OCI-LY1 (cell line): ENCODE measurements at regions not wholly inside any gene's neighbourhood (a gene's known extent, or its start where the extent isn't known, plus 50 kb on each side); places are given as distances from the start of the nearest gene placed in this dataset.

Experiments
- H2AFZ ChIP-seq: fragments of 200-600 bp; sonication (generic), shearing (Covaris generic); 2 replicates; pipeline ENCODE4 v1.6.0; 2014; ENCODE audit warnings: antibody characterized with exemption, mild to moderate bottlenecking, low read length
- H3F3A ChIP-seq: fragments of 200-600 bp; sonication (generic), shearing (Covaris generic); 2 replicates; pipeline ENCODE4 v1.6.0; 2014; ENCODE audit warnings: mild to moderate bottlenecking, antibody characterized with exemption, low read length, moderate library complexity; ENCODE audit not compliant: insufficient read depth
- H3K27ac ChIP-seq: fragments of 200-600 bp; sonication (generic); 2 replicates; pipeline ENCODE4 v1.5.1; 2014; ENCODE audit warnings: low read length, mixed run types, mild to moderate bottlenecking, low read depth; ENCODE audit not compliant: poor library complexity, severe bottlenecking
- H3K27me3 ChIP-seq: fragments of 200-600 bp; sonication (generic); 2 replicates; pipeline ENCODE4 v1.6.0; 2014; ENCODE audit warnings: antibody characterized with exemption, mild to moderate bottlenecking, low read length, moderate library complexity; ENCODE audit not compliant: insufficient read depth
- H3K36me3 ChIP-seq: fragments of 200-600 bp; sonication (generic); 2 replicates; pipeline ENCODE4 v1.6.1; 2014; ENCODE audit warnings: mild to moderate bottlenecking, antibody characterized with exemption, low read length, moderate library complexity, mixed read lengths; ENCODE audit not compliant: insufficient read depth
- H3K4me1 ChIP-seq: fragments of 200-600 bp; sonication (generic); 2 replicates; pipeline ENCODE4 v1.5.1; 2014; ENCODE audit warnings: mild to moderate bottlenecking, low read length, moderate library complexity; ENCODE audit not compliant: insufficient read depth, severe bottlenecking
- H3K4me2 ChIP-seq: fragments of 200-600 bp; sonication (generic), shearing (Covaris generic); 2 replicates; pipeline ENCODE4 v1.6.1; 2014; ENCODE audit warnings: low read length
- H3K4me3 ChIP-seq: fragments of 200-600 bp; sonication (generic); 2 replicates; pipeline ENCODE4 v1.5.1; 2014; ENCODE audit warnings: low read length, low read depth, mild to moderate bottlenecking, mixed read lengths; ENCODE audit not compliant: poor library complexity, severe bottlenecking
- H3K79me2 ChIP-seq: fragments of 200-600 bp; shearing (Covaris generic); 2 replicates; pipeline ENCODE4 v1.6.1; 2016; ENCODE audit warnings: mixed run types, low read length, mixed read lengths; ENCODE audit not compliant: insufficient read depth
- H3K9ac ChIP-seq: fragments of 200-600 bp; sonication (generic), shearing (Covaris generic); 2 replicates; pipeline ENCODE4 v1.6.1; 2014; ENCODE audit warnings: mild to moderate bottlenecking, low read length, mixed read lengths
- H3K9me2 ChIP-seq: fragments of 200-600 bp; sonication (generic), shearing (Covaris generic); 2 replicates; pipeline ENCODE4 v1.6.1; 2014; ENCODE audit warnings: low read depth, mild to moderate bottlenecking, low read length, mixed read lengths
- H3K9me3 ChIP-seq: fragments of 200-600 bp; shearing (Covaris generic); 2 replicates; pipeline ENCODE4 v1.6.1; 2014; ENCODE audit warnings: low read length, mixed read lengths
- H4K20me1 ChIP-seq: fragments of 200-600 bp; sonication (generic), shearing (Covaris generic); 2 replicates; pipeline ENCODE4 v1.6.0; 2016; ENCODE audit warnings: mild to moderate bottlenecking, low read length; ENCODE audit not compliant: insufficient read depth
- EZH2 ChIP-seq: fragments of 200-600 bp; sonication (generic), shearing (Covaris generic); IDR thresholded peaks from 2 replicates; pipeline ENCODE4 v1.8.0; 2017; ENCODE audit warnings: borderline replicate concordance, mixed run types, mild to moderate bottlenecking, antibody characterized with exemption, low read length, moderate library complexity, mixed read lengths
- TF ChIP-seq, protein P1 (sequence below): fragments of 200-600 bp; sonication (generic), shearing (Covaris generic); IDR thresholded peaks from 2 replicates; pipeline ENCODE4 v1.5.1; 2017; ENCODE audit warnings: mild to moderate bottlenecking, antibody characterized with exemption, low read length, moderate library complexity, mixed read lengths

DNA sequence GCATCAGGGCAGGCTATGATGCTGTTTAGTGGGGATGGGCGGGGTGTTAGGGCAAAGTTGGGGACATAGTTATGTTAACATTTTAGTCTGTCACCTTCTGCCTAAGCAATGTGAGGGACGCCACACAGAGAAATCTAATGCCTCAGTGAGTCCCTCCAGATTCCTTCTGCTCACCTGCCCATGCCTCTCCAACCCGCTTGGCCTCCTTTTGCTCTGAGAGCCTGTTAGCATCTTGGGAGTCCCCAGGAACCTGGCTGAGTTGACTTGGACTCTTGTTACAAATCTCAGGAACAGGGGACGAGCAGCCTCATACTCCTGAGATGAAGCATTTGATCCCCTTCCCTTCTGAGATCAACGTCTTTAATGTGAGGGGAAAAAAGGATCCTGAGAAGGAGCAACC is 336.8 kb downstream of the CCSER2 start:
- Histone ChIP-seq H3K9me3 (no peaks in the 10 kb centered on the region), H3K36me3 (no peaks in the 10 kb centered on the region), H3K27ac (no peak overlapping the region), H3K4me1 (no peaks in the 10 kb centered on the region), H3K9me2 (no peaks in the 10 kb centered on the region), H3K4me2 (no peak overlapping the region), H3F3A (no peaks in the 10 kb centered on the region), H4K20me1 (no peaks in the 10 kb centered on the region), H3K9ac (no peak overlapping the region), H3K4me3 (no peak overlapping the region), H3K79me2 (no peaks in the 10 kb centered on the region), H2AFZ (no peak overlapping the region), H3K27me3 (no peaks in the 10 kb centered on the region)
- TF ChIP-seq EZH2, result no peak
- TF ChIP-seq, protein P1, sequence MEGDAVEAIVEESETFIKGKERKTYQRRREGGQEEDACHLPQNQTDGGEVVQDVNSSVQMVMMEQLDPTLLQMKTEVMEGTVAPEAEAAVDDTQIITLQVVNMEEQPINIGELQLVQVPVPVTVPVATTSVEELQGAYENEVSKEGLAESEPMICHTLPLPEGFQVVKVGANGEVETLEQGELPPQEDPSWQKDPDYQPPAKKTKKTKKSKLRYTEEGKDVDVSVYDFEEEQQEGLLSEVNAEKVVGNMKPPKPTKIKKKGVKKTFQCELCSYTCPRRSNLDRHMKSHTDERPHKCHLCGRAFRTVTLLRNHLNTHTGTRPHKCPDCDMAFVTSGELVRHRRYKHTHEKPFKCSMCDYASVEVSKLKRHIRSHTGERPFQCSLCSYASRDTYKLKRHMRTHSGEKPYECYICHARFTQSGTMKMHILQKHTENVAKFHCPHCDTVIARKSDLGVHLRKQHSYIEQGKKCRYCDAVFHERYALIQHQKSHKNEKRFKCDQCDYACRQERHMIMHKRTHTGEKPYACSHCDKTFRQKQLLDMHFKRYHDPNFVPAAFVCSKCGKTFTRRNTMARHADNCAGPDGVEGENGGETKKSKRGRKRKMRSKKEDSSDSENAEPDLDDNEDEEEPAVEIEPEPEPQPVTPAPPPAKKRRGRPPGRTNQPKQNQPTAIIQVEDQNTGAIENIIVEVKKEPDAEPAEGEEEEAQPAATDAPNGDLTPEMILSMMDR, result no peak

DNA sequence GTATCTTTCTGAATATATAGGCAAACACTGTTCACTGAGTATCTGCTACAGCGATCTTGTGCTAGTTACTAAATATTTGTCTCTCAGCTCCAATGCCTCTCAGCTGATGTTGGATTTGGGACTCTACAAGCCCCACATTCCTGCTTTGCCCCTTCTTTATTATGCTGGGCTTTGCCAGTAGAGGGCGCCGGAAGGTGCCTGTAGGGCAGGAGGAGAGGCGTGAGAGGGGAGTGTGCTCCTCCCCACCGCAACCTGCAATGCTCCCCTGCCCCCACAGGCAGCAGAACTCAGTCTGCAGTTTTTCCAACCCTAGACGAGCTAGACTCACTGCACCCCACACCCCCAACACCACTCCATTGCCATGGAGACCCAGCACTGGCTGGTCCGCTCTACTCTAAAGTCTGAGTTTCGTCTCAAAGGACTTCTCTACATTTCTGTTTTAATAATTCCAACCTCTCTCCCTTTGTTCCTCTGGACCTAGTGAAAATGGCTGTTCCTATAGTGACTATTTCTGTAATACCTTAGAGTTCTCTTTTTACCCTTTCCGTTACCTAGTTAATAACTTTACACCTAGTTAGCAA is 337.6 kb downstream of the CCSER2 start:
- Histone ChIP-seq H3K4me1 (no peaks in the 10 kb centered on the region), H4K20me1 (no peaks in the 10 kb centered on the region), H3K9me2 (no peaks in the 10 kb centered on the region), H3K9ac (no peak overlapping the region), H3K9me3 (no peaks in the 10 kb centered on the region), H3F3A (no peaks in the 10 kb centered on the region), H3K79me2 (no peaks in the 10 kb centered on the region), H3K36me3 (no peaks in the 10 kb centered on the region), H3K27me3 (no peaks in the 10 kb centered on the region), H3K4me2 (no peak overlapping the region), H2AFZ (no peak overlapping the region), H3K4me3 (no peak overlapping the region), H3K27ac (no peak overlapping the region)
- TF ChIP-seq, protein P1, result peak; percentile 91
- TF ChIP-seq EZH2, result no peak

DNA sequence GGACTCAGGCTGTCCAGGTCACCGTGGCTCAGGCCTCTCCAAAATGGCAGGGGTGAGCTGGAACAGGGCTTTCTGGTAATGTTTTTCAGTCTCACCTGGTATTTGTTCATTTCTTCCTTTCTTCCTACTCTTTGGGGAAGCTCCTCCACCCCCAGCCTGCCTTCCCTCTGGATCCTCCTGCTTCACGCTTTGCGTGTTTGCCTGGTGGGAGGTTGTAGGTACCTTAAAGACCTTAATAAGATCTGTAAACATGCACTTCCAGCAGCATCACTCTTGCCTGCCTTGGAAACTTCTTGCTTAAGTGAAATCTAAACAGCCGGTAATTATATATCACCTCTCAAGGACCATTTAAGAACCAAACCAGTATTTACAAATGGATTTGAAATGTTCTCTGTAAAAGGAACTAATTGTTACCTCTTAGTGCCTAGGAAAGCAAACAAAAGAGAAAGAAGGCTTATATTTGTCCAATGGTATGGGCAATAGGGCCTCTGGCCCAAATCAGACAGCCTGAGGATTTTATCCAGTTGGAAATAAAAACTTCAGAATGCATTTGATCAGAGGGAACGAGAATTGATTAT is 339.9 kb downstream of the CCSER2 start:
- H3K4me3 ChIP-seq, result no peak overlapping the region
- H3K4me1 ChIP-seq, result no peaks in the 10 kb centered on the region
- H3K9me2 ChIP-seq, result no peaks in the 10 kb centered on the region
- H4K20me1 ChIP-seq, result no peaks in the 10 kb centered on the region
- H3K9ac ChIP-seq, result no peak overlapping the region
- no peak overlapping the region for H3K27ac ChIP-seq
- H3K4me2 ChIP-seq, result no peak overlapping the region
- H3K9me3 ChIP-seq, result no peaks in the 10 kb centered on the region
- no peaks in the 10 kb centered on the region for H3K27me3 ChIP-seq
- no peak overlapping the region for H2AFZ ChIP-seq
- no peaks in the 10 kb centered on the region for H3K79me2 ChIP-seq
- no peak for TF ChIP-seq EZH2
- TF ChIP-seq, protein P1, result no peak
- no peaks in the 10 kb centered on the region for H3K36me3 ChIP-seq
- H3F3A ChIP-seq, result no peaks in the 10 kb centered on the region
